ENCODE measurements at regions not wholly inside any gene's neighbourhood (a gene's known extent, or its start where the extent isn't known, plus 50 kb on each side); places are given as distances from the start of the nearest gene placed in this dataset.

DNA sequence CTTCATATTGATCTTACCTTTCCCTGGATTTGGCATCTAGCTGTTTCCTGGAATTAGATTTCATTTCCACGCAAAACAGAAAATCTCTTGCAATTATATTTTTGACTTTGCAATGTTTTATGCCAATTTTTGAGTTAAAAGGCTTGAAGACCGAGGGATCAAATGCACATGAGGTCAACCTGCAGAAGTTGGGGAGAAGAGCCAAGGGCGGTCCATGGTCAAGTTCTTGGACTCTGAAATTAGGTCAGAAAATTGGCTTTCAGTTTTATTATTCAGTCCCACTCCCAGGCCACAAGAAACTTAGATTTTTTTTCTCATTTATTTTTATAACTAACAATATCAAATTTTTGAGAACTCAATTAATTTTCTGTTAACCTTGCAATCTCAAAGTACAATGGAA is 499.1 kb upstream of the USP24 start:
- Histone ChIP-seq H3K27ac (no peak overlapping the region), H3K4me3 (no peak overlapping the region), H3K36me3 (no peaks in the 10 kb centered on the region), H3K9me3 (no peaks in the 10 kb centered on the region), H3K4me1 (peaks cover 0 to 6% (median 0%) of the 10 kb centered on the region in 4 donors), H3K27me3 (no peaks in the 10 kb centered on the region)
- WGBS, 2 donors (ENCODE audit: low coverage in 1 of 2), result 76 to 94% methylated on average over 3 of the region's 3 CpGs
- intact Hi-C loops (cut with DNase I; ENCODE audit: low total_unique reads) (no loop called here), in situ Hi-C loops (cut with MboI; ENCODE audit: low pct_ligation_motif_present in 1 of 4, low pct_unique_long_range_greater_than_20kb in 1 of 4, low sequenced_read_pairs in 3 of 4) (loop anchor here in 1 of 4 donors (25.0 kb wide), 1 partner anchor 873 kb away; the partner anchor contains the start of gene PLPP3)
- no peak for DNase-seq
- no peak for TF ChIP-seq EP300 (IDR thresholded peaks at IDR 0.05; ENCODE audit: low read depth)
- TF ChIP-seq POLR2AphosphoS5 (IDR thresholded peaks at IDR 0.05), result no peak
- TF ChIP-seq CTCF (IDR thresholded peaks at IDR 0.05), result no peak
- no peak for TF ChIP-seq POLR2A (IDR thresholded peaks at IDR 0.05)

DNA sequence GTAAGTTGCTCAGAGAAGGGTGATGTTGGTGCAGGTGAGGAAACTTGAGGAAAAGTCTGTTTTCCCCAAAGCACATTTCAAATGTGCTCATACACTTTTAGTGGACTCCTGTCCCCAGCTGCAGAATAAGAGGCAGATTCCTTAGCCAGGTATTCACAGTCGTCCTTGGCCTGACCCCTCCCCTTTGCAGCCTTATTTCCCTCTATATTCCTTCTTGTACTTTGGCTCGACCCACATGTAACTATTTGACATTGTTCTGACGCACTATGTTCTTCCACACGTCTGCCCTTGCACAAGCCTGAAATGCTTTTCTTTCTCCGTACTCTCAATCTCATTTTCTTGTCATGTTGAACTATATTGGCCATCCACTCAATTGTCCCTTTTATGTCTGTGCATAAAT is 498.4 kb upstream of the USP24 start:
- no peak for DNase-seq
- in situ Hi-C loops (cut with MboI; ENCODE audit: low pct_ligation_motif_present in 1 of 4, low pct_unique_long_range_greater_than_20kb in 1 of 4, low sequenced_read_pairs in 3 of 4) (loop anchor here in 1 of 4 donors (25.0 kb wide), 1 partner anchor 874 kb away; the partner anchor contains the start of gene PLPP3), intact Hi-C loops (cut with DNase I; ENCODE audit: low total_unique reads) (no loop called here)
- Histone ChIP-seq H3K27me3 (no peaks in the 10 kb centered on the region), H3K36me3 (no peaks in the 10 kb centered on the region), H3K4me3 (no peak overlapping the region), H3K27ac (no peak overlapping the region), H3K9me3 (no peaks in the 10 kb centered on the region), H3K4me1 (peaks cover 0 to 3% (median 0%) of the 10 kb centered on the region in 4 donors)
- 73 to 85% methylated on average over 3 to 5 of the region's 5 CpGs for WGBS, 2 donors (ENCODE audit: low coverage in 1 of 2)
- TF ChIP-seq CTCF (IDR thresholded peaks at IDR 0.05) (no peak), EP300 (IDR thresholded peaks at IDR 0.05; ENCODE audit: low read depth) (no peak), POLR2AphosphoS5 (IDR thresholded peaks at IDR 0.05) (no peak)

DNA sequence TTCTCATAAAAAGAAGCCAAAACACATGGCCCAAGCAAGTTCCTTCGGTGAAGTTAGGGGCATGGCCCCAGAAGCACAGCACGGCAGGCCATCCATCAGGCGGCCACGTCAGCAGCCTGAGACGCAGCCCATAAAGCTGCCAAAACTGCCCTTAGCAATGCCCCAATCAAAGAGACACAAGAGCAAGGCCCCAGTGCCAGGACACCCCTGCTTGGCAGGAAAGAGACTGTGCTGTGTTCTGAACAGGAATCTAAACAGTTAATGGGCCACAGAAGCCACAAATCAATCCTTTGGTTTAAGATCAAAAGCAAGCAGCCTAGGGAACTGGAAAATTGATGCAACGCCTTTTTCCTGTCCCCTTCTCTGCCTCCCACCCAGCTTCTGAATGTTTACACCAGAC is 497.0 kb upstream of the USP24 start:
- H3K9me3 ChIP-seq, result no peaks in the 10 kb centered on the region
- TF ChIP-seq POLR2A (IDR thresholded peaks at IDR 0.05), result no peak
- no peak for TF ChIP-seq POLR2AphosphoS5 (IDR thresholded peaks at IDR 0.05)
- no peak for TF ChIP-seq CTCF (IDR thresholded peaks at IDR 0.05)
- TF ChIP-seq EP300 (IDR thresholded peaks at IDR 0.05; ENCODE audit: low read depth), result no peak
- in situ Hi-C loops (cut with MboI; ENCODE audit: low pct_ligation_motif_present in 1 of 4, low pct_unique_long_range_greater_than_20kb in 1 of 4, low sequenced_read_pairs in 3 of 4), result loop anchor here in 1 of 4 donors (25.0 kb wide), 1 partner anchor 875 kb away; the partner anchor contains the start of gene PLPP3
- H3K27me3 ChIP-seq, result no peaks in the 10 kb centered on the region
- no peak for DNase-seq
- no peak overlapping the region for H3K27ac ChIP-seq
- intact Hi-C loops (cut with DNase I; ENCODE audit: low total_unique reads), result no loop called here
- WGBS, 2 donors (ENCODE audit: low coverage in 1 of 2), result 60 to 78% methylated on average over 1 to 6 of the region's 6 CpGs
- H3K36me3 ChIP-seq, result no peaks in the 10 kb centered on the region
- H3K4me3 ChIP-seq, result no peak overlapping the region
- H3K4me1 ChIP-seq, result no peaks in the 10 kb centered on the region

DNA sequence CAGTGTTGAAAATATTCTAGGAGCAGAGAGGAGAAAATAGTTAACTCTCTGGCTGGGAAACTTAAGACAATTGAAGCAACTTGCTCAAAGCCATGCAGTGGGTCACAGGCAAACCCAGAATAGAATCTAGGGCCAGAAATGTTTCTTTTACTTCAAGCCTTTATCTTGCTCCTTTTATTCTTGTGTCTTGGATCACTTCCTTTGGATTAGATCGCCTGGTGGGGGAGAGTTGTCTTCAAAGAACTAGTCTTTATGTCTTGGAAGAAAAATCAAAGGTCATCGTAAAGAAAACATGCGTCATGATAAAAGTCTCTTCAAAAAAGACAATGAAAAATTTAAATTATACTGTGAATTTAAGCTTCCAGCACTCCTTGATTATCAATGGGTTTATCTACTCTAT is 493.6 kb upstream of the USP24 start:
- 74 to 75% methylated on average over 3 of the region's 3 CpGs for WGBS, 2 donors (ENCODE audit: low coverage in 1 of 2)
- Histone ChIP-seq H3K36me3 (no peaks in the 10 kb centered on the region), H3K27ac (no peak overlapping the region), H3K4me3 (no peak overlapping the region), H3K27me3 (no peaks in the 10 kb centered on the region), H3K9me3 (no peaks in the 10 kb centered on the region), H3K4me1 (peaks cover 0 to under 1% (median 0%) of the 10 kb centered on the region in 4 donors)
- intact Hi-C loops (cut with DNase I; ENCODE audit: low total_unique reads), result no loop called here
- TF ChIP-seq POLR2AphosphoS5 (IDR thresholded peaks at IDR 0.05) (no peak), POLR2A (IDR thresholded peaks at IDR 0.05) (no peak), EP300 (IDR thresholded peaks at IDR 0.05; ENCODE audit: low read depth) (no peak), CTCF (IDR thresholded peaks at IDR 0.05) (no peak)
- in situ Hi-C loops (cut with MboI; ENCODE audit: low pct_ligation_motif_present in 1 of 4, low pct_unique_long_range_greater_than_20kb in 1 of 4, low sequenced_read_pairs in 3 of 4), result loop anchor here in 1 of 4 donors (25.0 kb wide), 1 partner anchor 879 kb away; the partner anchor contains the start of gene PLPP3
- no peak for DNase-seq
